HUES6 (cell line): ENCODE measurements at regions not wholly inside any gene's neighbourhood (a gene's known extent, or its start where the extent isn't known, plus 50 kb on each side); places are given as distances from the start of the nearest gene placed in this dataset.
"Not testable (repeated sequence)": the region's sequence is repeated elsewhere in the genome, so short reads cannot be mapped to it uniquely, and the experiment has no call there.

Source experiments
- H3K27ac ChIP-seq: 2 replicates; pipeline ENCODE4 v1.7.0; 2013; ENCODE audit warnings: low read depth, mild to moderate bottlenecking, low read length, inconsistent platforms
- H3K27me3 ChIP-seq: 2 replicates; pipeline ENCODE4 v1.6.1; 2013; ENCODE audit warnings: low read length; ENCODE audit not compliant: control insufficient read depth, insufficient read depth
- H3K36me3 ChIP-seq: 2 replicates; pipeline ENCODE4 v1.6.1; 2013; ENCODE audit warnings: low read length; ENCODE audit not compliant: control insufficient read depth, insufficient read depth
- H3K4me1 ChIP-seq: 2 replicates; pipeline ENCODE4 v1.6.1; 2013; ENCODE audit warnings: low read length; ENCODE audit not compliant: control insufficient read depth, insufficient read depth
- H3K4me3 ChIP-seq: 2 replicates; pipeline ENCODE4 v1.5.1; 2013; ENCODE audit warnings: low read depth, low read length
- H3K9ac ChIP-seq: one replicate; pipeline ENCODE4 v1.6.1; 2013; ENCODE audit warnings: mild to moderate bottlenecking, low read length
- H3K9me3 ChIP-seq: 2 replicates; pipeline ENCODE4 v1.6.1; 2013; ENCODE audit warnings: low read depth, low read length; ENCODE audit not compliant: control insufficient read depth, insufficient read depth

DNA sequence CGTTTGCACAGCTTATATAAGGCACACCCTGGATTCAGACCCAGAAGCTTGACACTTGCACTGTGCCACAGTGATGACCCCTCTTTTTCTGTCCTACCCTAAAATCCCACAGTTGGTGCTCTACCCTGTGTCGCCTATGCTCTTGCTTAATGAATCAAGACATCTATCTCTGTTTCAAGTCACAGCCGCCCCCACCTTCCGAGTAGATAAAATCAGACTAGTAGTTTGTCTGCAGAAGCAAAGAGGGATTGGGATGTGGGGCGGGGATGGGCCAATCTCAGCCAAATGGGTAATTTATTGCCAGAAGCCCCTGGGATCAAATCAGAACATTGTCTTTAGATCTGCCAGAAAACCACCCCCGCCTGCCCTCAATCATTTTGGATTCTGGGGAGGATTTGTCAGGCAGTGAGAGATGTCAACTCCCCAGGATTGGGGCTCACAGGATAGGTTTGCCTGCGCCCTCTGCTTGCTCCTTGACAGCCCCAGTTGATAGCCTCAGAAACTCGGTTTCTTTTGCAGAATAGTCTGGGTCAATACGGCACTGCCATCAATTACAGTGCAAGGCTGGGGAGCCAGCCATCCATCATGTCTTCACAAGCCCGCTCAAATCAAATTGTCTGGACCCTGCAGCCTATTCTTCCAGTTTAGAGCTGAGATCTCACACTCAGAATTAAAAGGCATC, 520.8 kb downstream of the GRIN2A start:
- Histone ChIP-seq H3K4me1 (peaks cover 14% of the 10 kb centered on the region; the same call in 1 of the 2 replicates), H3K36me3 (peaks cover 19% of the 10 kb centered on the region), H3K9me3 (peaks cover 5% of the 10 kb centered on the region; the same call in 1 of the 2 replicates), H3K27me3 (no peaks in the 10 kb centered on the region), H3K9ac (no peak overlapping the region), H3K4me3 (no peak overlapping the region), H3K27ac (no peak overlapping the region)

DNA sequence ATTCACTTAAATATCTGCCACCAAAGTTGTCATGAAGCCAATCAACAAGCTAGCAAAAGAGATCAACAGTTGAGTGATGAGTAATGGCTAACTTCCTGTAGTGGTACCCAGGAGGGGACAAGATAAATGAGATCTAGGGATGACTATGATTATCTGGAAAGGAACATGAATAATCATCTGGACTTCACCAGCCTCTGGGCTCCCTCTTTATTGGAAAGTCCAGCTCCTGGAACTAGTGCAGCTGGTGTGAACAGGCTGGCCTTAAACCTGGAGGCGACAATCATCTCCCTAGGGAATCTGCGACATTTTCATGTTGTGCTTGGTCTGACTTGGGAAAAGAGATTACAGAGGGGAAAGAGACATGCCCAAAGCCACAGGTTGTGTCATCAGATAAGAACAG, 518.6 kb downstream of the GRIN2A start:
- no peaks in the 10 kb centered on the region for H3K27me3 ChIP-seq
- peaks cover 5% of the 10 kb centered on the region; the same call in 1 of the 2 replicates for H3K9me3 ChIP-seq
- H3K4me1 ChIP-seq: peaks cover 5% of the 10 kb centered on the region; the same call in 1 of the 2 replicates

GRCh38 chr16:9665851-9666271, 516.4 kb downstream of the GRIN2A start:
- Histone ChIP-seq H3K27ac (no peak overlapping the region), H3K27me3 (no peaks in the 10 kb centered on the region), H3K9me3 (peaks cover 5% of the 10 kb centered on the region; the same call in 1 of the 2 replicates), H3K36me3 (peaks cover 49% of the 10 kb centered on the region), H3K4me3 (no peak overlapping the region), H3K4me1 (peaks cover 22% of the 10 kb centered on the region), H3K9ac (no peak overlapping the region)

More for the DNA sequence above, 518.6 kb downstream of the GRIN2A start:
- peaks cover 33% of the 10 kb centered on the region for H3K36me3 ChIP-seq
- no peak overlapping the region for H3K27ac ChIP-seq
- H3K9ac ChIP-seq: no peak overlapping the region
- no peak overlapping the region for H3K4me3 ChIP-seq

DNA sequence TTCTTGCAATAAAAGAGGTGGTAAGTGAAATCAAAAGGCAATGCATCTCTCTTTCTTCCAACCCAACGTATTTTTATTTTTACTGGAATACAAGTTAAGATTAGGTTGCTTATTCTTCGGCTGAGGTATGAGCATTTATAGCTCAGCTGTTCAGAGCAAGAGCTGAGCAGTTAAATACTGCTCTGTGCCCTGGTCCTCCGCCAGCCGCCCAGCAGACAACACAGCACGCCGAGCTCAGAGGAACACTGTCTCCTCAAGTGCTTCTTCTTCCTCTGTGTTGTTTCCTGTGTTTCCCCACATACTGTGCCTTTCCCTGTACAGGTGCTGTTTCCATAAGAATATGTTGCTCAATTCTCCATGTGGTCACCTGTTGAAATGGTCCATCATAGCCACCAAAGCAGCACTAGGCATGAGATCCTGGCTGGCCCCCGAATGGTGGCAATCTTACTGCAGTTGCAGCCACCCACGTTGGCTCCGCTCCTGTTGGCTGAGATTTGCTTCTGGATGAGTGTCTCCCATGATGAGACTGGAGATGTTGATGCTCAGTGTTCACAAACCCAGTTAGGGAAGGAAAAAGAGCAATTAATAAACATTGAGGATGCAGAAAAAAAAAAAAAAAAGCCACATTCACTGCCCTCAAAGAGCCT, 515.3 kb downstream of the GRIN2A start:
- Histone ChIP-seq H3K36me3 (peaks cover 49% of the 10 kb centered on the region), H3K9me3 (peaks cover 5% of the 10 kb centered on the region; the same call in 1 of the 2 replicates), H3K4me3 (no peak overlapping the region), H3K27me3 (no peaks in the 10 kb centered on the region), H3K27ac (no peak overlapping the region), H3K9ac (no peak overlapping the region), H3K4me1 (peaks cover 17% of the 10 kb centered on the region)

DNA sequence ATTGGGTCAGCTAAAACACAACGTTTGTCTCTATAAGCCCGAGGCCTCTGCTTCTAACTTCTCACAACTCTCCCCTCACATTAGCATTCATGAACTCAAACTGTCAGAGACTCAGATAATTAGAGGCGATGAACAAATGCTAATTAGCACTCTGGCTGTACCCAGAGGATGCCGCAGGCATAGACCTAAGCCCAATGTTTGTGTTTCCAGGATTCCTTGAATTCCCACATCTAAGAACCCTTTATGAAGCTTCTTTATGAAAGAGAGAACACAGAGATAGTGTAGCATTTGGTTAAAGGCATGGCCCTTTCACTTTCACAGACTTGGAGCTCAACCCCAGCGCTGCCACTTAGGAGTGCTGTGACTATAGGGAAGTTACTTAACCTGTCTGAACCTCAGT, 512.2 kb downstream of the GRIN2A start:
- Histone ChIP-seq H3K36me3 (peaks cover 44% of the 10 kb centered on the region), H3K9ac (peak overlapping the region; percentile 70), H3K27ac (peak overlapping the region; percentile 85), H3K4me1 (peaks cover 17% of the 10 kb centered on the region), H3K27me3 (no peaks in the 10 kb centered on the region), H3K4me3 (peak overlapping the region; percentile 40), H3K9me3 (0 out of 2 replicates have a peak, but pooled peaks cover under 1% of the 10 kb centered on the region)

DNA sequence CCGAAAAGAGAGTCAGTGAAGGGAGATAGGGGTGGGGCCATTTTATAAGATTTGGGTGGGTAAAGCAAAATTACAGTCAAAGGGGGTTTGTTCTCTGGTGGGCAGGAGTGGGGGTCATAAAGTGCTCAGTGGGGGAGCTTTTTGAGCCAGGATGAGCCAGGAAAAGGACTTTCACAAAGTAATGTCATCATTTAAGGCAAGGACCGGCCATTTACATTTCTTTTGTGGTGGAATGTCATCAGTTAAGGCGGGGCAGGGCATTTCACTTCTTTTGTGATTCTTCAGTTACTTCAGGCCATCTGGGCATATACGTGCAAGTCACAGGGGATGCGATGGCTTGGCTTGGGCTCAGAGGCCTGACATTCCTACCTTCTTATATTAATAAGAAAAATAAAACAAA, 511.6 kb downstream of the GRIN2A start:
- Histone ChIP-seq H3K4me3 (peak overlapping the region; percentile 40; the same call in 1 of the 2 replicates), H3K4me1 (peaks cover 17% of the 10 kb centered on the region), H3K36me3 (peaks cover 38% of the 10 kb centered on the region), H3K27ac (peak overlapping the region; percentile 85), H3K9ac (peak overlapping the region; percentile 70)
- H3K27me3 ChIP-seq, H3K9me3 ChIP-seq: not testable (repeated sequence)

GRCh38 chr16:9676560-9677300, 505.5 kb downstream of the GRIN2A start:
- not testable (repeated sequence) for H3K27me3 ChIP-seq, H3K36me3 ChIP-seq, H3K9me3 ChIP-seq
- peak overlapping the region; percentile 70 for H3K4me3 ChIP-seq
- peak overlapping the region; percentile 89 for H3K27ac ChIP-seq
- peaks cover 46% of the 10 kb centered on the region for H3K4me1 ChIP-seq
- peak overlapping the region; percentile 86 for H3K9ac ChIP-seq

DNA sequence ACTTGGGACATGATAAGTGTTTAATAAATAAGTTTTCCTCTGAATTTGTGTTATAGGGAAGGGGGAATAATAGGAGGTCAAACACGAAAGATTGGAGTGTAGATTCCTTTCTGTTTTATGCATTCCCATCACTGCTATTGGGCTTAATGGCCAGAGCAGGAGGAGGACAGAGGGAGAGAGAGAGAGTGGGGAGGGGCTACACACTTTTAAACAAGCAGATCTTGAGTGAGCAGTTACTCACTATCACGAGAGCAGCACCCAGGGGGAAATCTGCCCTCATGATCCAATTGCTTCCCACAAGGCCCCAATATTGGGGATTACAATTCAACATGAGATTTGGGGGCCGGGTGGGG, 505.0 kb downstream of the GRIN2A start:
- peak overlapping the region; percentile 86 for H3K9ac ChIP-seq
- H3K4me3 ChIP-seq: peak overlapping the region; percentile 19; the same call in 1 of the 2 replicates
- H3K27me3 ChIP-seq: no peaks in the 10 kb centered on the region
- no peaks in the 10 kb centered on the region for H3K36me3 ChIP-seq
- peaks cover 48% of the 10 kb centered on the region for H3K4me1 ChIP-seq
- no peaks in the 10 kb centered on the region for H3K9me3 ChIP-seq
- H3K27ac ChIP-seq: peak overlapping the region; percentile 89

DNA sequence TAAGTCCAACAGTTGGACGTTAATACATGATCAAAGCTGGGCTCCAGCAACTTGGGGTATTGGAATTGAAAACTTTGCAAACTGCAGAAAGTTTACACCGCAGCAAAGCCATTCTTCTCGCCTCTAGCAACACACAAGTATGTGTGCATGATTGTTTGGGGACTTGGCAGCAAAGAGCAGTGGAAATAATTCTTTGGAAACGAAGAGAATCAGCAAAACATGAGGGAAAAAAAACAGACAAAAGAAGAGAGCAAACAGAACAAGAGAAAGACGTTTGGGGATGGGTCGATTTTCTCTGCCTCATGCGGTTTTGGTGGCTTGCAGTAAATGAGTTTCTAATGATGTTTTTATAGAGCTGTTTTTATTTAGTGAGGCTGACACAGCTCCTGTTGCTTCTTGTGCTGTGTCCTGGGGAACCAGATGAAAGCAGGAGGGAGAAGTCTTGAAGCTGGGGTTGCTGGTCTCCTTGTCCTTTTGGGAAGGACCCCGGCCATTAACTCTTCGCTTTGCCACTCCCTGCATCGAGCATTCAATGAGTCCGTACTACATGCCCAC, 502.9 kb downstream of the GRIN2A start:
- H3K27ac ChIP-seq: peak overlapping the region; percentile 89
- H3K9ac ChIP-seq: peak overlapping the region; percentile 69
- peak overlapping the region; percentile 48; the same call in 1 of the 2 replicates for H3K4me3 ChIP-seq
- no peaks in the 10 kb centered on the region for H3K27me3 ChIP-seq
- H3K9me3 ChIP-seq: peaks cover 12% of the 10 kb centered on the region
- no peaks in the 10 kb centered on the region for H3K36me3 ChIP-seq
- H3K4me1 ChIP-seq: peaks cover 56% of the 10 kb centered on the region

DNA sequence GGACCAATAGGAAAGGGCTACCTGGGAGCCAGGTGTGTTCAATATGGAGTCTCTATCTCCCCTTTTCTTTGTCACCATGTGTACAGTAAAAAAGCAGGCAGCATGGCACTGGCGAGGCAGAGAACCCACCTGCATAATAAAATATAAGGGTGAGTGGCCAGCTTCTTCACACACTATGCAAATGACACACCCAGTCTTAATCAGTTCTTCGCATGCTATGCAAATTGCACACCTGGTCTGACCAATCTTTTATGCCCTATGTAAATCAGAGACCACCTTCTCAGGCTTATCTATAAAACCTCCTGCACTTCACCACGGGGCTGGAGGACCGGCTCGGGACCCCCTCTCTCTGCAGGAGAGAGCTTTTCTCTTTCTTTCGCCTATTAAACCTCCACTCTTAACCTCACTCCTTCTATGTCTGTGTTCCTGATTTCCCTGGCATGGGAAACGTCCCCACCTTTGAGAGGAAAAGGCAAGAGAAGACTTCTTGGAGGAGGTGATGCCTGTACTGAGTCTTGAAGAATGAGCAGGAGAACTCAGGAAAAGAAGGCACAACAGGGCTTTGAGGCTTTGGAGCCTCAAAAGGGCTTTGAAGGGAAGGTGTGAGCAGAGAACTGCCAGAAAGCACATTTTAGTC, 502.1 kb downstream of the GRIN2A start:
- Histone ChIP-seq H3K36me3 (no peaks in the 10 kb centered on the region), H3K27me3 (no peaks in the 10 kb centered on the region), H3K9me3 (peaks cover 12% of the 10 kb centered on the region), H3K9ac (peak overlapping the region; percentile 69), H3K27ac (peak overlapping the region; percentile 89), H3K4me1 (peaks cover 56% of the 10 kb centered on the region), H3K4me3 (peak overlapping the region; percentile 48)
